SHP77 (cell line): ENCODE measurements at regions not wholly inside any gene's neighbourhood (a gene's known extent, or its start where the extent isn't known, plus 50 kb on each side); places are given as distances from the start of the nearest gene placed in this dataset.
"Not testable (repeated sequence)": the region's sequence is repeated elsewhere in the genome, so short reads cannot be mapped to it uniquely, and the experiment has no call there.

ENCODE experiments used
- DNase-seq, 2 experiments: peaks; one replicate each; lab custom pipeline; 2025; lab: John Stamatoyannopoulos, UW

GRCh38 chr11:134944131-134944530 lies 532.1 kb upstream of the B3GAT1 start:
- no peak for DNase-seq

- DNase-seq = no peak
Measured at GRCh38 chr11:134943544-134943943, 531.5 kb upstream of the B3GAT1 start.

GRCh38 chr11:134942681-134943080 lies 530.6 kb upstream of the B3GAT1 start:
- DNase-seq = no peak

GRCh38 chr11:134941936-134942600 lies 530.0 kb upstream of the B3GAT1 start:
- not testable (repeated sequence) for DNase-seq

- DNase-seq = no peak
Measured at GRCh38 chr11:134941326-134941725, 529.3 kb upstream of the B3GAT1 start.

GRCh38 chr11:134940441-134941126 lies 528.5 kb upstream of the B3GAT1 start:
- no peak for DNase-seq

GRCh38 chr11:134939905-134940304 lies 527.9 kb upstream of the B3GAT1 start:
- DNase-seq = no peak

- DNase-seq = no peak
Measured at GRCh38 chr11:134939031-134939430, 527.0 kb upstream of the B3GAT1 start.

- DNase-seq = no peak
Measured at GRCh38 chr11:134938212-134938611, 526.2 kb upstream of the B3GAT1 start.

- not testable (repeated sequence) for DNase-seq
Measured at GRCh38 chr11:134937193-134937592, 525.2 kb upstream of the B3GAT1 start.

GRCh38 chr11:134932761-134933160 lies 520.7 kb upstream of the B3GAT1 start:
- no peak for DNase-seq

- no peak for DNase-seq
Measured at GRCh38 chr11:134925432-134925831, 513.4 kb upstream of the B3GAT1 start.

GRCh38 chr11:134923441-134923840 lies 511.4 kb upstream of the B3GAT1 start:
- no peak for DNase-seq

GRCh38 chr11:134921938-134922337 lies 509.9 kb upstream of the B3GAT1 start:
- DNase-seq = no peak

- DNase-seq = no peak
Measured at GRCh38 chr11:134920851-134921608, 509.0 kb upstream of the B3GAT1 start.

- DNase-seq = no peak
Measured at GRCh38 chr11:134916421-134917213, 504.6 kb upstream of the B3GAT1 start.

- DNase-seq = no peak
Measured at GRCh38 chr11:134915881-134916280, 503.8 kb upstream of the B3GAT1 start.

GRCh38 chr11:134915212-134915611 lies 503.2 kb upstream of the B3GAT1 start:
- DNase-seq = no peak

- DNase-seq = no peak
Measured at GRCh38 chr11:134913999-134914590, 502.1 kb upstream of the B3GAT1 start.

GRCh38 chr11:134913391-134913790 lies 501.3 kb upstream of the B3GAT1 start:
- DNase-seq = no peak

- peak in 1 of 2 experiments; percentile 0 for DNase-seq
Measured at GRCh38 chr11:134911514-134912180, 499.6 kb upstream of the B3GAT1 start.
